GM12873 (cell line): ENCODE measurements at regions not wholly inside any gene's neighbourhood (a gene's known extent, or its start where the extent isn't known, plus 50 kb on each side); places are given as distances from the start of the nearest gene placed in this dataset.

Experiments
- CTCF ChIP-seq: IDR thresholded peaks from 2 replicates; pipeline ENCODE4 v1.5.1; 2012; ENCODE audit warnings: low read depth, mild to moderate bottlenecking, moderate library complexity, low read length, control low read depth; ENCODE audit not compliant: insufficient read depth; ENCODE audit errors: missing control alignments

GRCh38 chr5:148950892-148951291 is 112.0 kb downstream of the SH3TC2 start:
- TF ChIP-seq CTCF: no peak

GRCh38 chr5:148951612-148952011 is 111.2 kb downstream of the SH3TC2 start:
- TF ChIP-seq CTCF: no peak

GRCh38 chr5:148952097-148952867 is 110.6 kb downstream of the SH3TC2 start:
- no peak for TF ChIP-seq CTCF

- no peak for TF ChIP-seq CTCF
Measured at GRCh38 chr5:148953711-148954110, 109.2 kb downstream of the SH3TC2 start.
